Fibroblast of the conjunctiva (primary cell): ENCODE measurements at regions not wholly inside any gene's neighbourhood (a gene's known extent, or its start where the extent isn't known, plus 50 kb on each side); places are given as distances from the start of the nearest gene placed in this dataset.
A peak's percentile ranks its signal among the peaks of the same experiment; 100 is the strongest.

Experiments used
- DNase-seq: peaks from one replicate; pipeline ENCODE4 v3.0.0-alpha.2; 2010; ENCODE audit warnings: low read depth

DNA sequence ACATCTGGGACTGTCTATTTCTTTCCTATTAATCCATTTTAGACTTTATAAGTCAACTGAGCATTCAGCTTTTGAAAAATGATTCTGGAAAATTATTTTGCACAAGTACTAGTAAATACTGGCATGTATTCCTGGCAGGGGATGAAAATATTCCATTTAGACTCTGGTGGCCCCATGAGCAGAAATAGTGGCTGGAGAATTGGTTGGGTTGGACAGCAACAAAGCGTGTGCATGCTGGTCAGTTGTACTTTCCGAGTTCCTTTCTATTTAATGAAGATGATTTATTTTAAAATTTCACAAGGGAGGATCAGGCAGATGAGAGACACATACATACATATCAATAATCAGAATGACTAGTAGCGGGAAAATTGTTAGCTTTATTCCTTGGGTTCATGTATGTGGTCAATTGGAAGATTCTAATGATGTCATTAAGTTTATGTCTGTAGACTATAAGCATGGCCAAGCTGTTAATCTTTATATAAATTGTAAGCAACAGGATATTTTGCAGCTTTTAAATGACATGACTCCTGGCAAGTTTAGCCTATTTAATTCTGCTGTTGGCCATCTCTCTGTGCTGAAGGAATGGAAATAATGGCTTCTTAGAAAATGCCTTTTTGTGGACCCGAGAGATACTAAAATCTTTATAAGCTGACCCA, 541.6 kb downstream of the SLC4A3 start:
- no peak for DNase-seq

DNA sequence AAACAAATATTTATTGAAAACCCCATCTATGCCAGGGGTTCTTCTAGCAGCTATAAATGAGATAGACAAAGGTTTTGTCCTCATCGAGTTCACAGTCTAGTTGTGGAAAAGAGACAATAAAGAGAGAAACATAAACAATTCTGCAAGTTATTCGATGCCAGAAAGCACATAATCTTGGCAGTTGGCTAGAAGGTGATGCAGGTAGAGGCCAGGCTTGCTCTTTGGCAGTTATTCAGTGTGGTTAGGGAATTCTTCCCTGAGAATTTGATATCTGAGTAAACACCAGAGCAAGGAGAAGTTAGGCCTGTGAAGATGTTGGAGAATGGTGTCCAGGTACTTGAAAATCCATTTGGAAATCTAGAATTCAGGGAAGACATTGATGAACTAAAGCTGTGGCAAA, 547.4 kb downstream of the SLC4A3 start:
- DNase-seq, result no peak

DNA sequence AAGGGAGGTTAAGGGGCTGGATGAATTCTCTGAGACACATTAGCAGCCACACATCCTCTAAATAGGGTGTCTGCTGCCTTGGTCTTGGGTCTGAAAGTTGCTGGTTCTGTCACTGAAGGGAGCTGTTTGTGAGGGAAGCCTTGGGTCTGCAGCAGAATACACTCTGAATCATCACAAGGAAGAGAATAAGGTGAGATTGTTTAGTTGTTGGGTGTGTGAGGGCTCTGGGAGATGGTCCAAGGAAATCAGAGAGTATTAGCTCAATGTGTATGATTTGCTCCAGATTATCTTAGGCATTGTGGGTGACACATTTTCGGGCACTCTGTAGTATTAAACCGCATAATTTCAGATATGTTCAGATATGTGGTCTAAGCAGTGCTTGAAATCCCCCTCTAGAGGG, 548.5 kb downstream of the SLC4A3 start:
- no peak for DNase-seq

DNA sequence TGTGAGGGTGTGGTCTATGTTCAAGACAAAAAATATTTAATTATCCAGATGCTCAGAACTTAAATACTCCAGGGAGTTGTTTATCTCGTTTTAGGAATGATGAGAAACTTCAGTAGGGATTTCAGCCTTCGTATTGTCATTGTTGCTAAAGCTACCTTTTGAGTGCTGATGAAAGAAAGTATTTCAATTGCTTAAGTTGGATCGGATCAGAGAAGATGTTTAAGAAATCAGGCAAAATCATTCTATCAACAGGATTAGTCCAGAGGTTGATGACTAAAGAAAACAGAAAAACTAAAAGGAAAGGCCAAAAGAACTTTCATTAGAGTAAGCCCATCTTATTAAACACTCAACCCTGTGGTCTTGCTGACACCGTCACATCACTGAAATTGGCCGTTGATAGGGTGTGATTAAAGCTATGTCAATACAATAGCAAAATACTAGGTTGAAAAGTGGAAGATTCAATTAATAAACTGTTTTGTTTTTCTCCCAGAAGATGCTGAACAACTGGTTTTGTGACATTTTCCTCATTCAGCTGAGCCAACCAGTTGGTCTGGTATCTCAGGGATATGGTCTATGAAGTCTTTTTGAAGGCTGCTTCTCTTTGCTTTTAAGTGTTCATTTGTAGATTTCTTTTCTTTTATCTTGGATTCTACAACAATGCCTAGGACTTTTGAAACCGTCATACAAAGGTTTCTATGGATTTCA, 551.7 kb downstream of the SLC4A3 start:
- DNase-seq, result no peak

DNA sequence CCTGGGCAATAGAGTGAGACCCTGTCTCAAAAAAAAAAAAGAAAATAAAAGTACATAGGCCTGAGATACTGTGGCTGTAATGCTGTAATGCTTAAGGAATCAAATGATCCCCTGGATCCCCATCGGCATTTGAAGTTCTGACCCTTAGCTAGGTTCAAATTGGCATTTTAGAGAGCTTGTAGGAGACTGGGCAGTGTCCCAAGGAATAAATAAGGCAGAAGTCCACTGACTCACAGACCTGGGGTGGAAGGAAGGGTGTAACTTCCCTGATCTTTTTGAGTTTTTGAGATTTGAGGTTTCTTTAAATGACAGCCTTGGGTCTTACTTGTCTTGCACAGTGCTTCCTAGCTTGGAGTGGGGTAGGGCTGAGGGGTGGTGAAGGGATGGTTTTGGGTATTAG, 553.7 kb downstream of the SLC4A3 start:
- no peak for DNase-seq

GRCh38 chr2:220182790-220183189, 555.4 kb downstream of the SLC4A3 start:
- DNase-seq, result no peak

- DNase-seq, result no peak
These were observed 558.4 kb downstream of the SLC4A3 start for GRCh38 chr2:220185766-220186305.

DNA sequence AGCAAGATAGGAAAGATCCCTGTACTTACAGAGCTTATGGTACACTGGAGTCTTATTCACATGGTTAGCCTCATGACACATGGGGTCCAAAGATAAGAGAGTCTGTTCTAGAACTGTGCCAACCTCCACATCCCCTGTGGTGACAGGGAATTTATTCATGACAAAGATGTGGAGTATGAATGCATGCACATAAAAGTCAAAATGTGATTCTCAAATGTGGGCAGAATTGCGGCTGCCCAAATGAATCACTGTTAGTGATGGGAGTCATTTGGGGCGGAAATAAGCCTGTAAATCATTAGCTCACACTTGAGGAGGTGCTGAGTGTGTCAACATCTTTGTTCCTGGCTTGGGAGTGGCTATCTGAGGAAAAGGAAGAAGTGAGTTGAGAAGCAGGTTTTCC, 560.6 kb downstream of the SLC4A3 start:
- DNase-seq, result no peak

GRCh38 chr2:220191031-220191430, 563.6 kb downstream of the SLC4A3 start:
- DNase-seq, result no peak

GRCh38 chr2:220191737-220192136, 564.3 kb downstream of the SLC4A3 start:
- no peak for DNase-seq

DNA sequence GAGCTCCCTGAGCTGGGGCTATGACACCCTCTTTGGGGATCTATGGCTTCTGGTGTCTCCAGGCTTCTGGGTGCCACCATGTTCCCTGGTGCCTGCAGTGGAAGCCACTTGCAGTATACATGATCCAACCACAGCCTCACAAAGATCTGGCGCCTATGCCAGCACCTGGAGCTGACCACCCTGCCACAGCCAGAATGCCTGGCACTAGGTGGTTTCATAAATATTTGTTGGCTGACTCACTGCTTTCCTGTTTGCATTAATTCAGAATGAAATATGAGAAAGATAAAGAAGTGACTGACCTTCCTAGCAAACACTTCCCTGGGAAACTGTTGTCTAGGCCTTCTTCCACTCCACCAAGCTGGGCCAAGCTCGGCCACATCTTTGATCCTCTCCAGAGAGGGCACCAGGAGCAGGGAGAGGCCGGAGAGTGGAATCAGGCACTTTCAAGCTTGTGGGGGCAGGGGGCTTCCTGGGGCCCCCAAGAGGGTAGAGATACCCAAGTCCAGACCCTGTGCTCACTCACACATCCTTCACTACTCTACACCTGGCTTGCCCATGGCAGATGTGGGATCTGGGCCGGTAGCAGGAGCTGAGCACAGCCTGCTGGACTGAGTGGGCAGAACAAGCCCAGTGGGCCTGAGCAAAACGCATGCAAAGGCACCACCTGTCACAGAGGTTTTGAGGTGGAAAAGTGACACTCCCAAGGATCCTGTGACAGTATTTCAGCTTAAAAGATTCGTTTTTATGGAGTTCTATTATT, 565.7 kb downstream of the SLC4A3 start:
- DNase-seq, result no peak

GRCh38 chr2:220194630-220195584, 567.5 kb downstream of the SLC4A3 start:
- no peak for DNase-seq

DNA sequence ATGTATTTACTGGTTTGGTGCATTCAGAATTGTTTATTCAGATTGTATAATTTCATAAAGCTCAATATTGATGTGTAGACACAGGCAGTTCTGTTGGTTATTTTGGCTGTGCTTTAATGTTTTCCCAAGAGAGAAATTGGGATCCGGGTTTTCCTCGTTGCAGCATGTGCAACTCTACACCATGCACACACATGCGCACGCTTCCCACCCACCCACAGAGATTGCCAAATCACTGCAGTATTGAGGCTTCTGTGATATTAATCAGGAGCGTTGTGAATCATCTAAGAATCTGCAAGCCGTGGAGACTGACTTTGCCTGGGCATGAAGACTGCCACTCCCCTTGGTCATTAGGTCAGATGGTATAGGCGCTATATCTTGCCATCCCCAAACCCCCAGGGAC, 571.5 kb downstream of the SLC4A3 start:
- peak; percentile 82 for DNase-seq

GRCh38 chr2:220202066-220202465, 574.6 kb downstream of the SLC4A3 start:
- no peak for DNase-seq

DNA sequence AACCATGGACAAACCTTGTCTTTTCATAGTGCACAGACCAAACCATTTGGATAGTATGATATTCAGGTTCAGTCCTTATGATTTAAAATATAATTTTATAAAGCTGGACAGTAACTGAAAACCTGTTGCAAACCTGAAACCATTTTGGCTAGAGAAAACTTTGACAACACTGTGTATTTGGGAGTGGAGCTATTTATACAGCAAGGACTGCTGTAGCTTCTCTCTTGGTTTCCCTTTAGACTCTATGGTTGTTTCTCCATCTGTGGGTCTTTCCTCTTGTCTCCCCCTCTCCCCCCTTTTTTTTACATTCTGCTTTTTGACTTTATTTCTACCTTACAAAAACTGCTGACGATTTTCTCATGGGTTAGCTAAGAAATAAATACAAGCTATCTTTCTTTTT, 581.7 kb downstream of the SLC4A3 start:
- no peak for DNase-seq

GRCh38 chr2:220209751-220210150, 582.3 kb downstream of the SLC4A3 start:
- no peak for DNase-seq

DNA sequence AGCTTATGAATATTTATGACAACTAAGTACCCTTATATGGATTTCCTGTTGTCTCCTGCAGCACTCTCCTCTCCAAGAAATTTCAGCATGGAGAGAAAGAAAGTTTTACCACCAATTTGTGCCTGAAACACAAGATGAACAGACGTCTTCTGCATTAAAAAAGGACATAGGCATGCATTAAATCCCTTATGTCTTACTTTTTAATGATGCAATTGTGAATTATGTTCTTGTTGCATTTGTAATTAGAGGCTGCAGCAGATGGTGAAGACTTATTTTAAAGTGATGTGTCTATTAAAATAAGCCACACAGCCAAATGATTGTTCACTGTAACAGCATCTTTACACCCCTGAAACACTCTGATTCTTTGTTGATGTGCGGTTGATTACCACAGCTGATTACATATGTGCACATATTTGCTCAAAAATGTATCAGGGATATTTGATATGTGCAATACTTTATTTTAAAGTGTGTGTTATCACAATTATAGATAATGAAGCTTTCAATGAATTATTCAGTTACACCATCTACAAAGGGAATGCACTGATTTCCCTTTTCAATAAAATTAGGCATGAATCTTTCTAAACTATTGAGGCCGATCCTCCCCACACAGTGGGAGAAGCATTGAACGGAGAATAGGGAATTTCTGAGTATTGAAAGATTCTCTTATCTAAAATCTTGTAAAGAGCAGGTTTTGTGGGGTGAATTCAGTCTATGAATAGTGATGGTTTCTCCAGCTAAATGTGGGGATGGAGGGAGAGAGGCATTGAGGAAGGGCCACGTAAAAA, 585.1 kb downstream of the SLC4A3 start:
- DNase-seq, result no peak

DNA sequence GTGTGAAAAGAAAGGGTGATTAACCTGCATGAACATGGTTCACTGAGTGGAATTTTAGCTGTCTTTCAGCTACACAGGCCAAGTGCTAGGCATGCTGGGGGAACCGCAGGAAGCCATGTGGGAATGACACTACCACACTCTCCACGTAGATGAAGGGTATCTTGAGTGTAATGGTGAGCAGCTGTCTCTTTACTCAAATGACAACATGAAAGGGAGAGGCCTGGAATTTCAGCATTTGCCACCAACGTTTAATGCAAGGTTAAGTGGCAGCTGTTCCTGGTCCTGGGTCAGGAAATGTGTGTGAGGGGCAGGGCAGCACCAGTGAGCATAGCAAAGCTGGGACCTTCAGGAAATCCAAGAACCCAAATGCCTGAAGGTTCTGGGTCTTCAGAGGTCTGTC, 588.4 kb downstream of the SLC4A3 start:
- DNase-seq, result no peak

- DNase-seq, result no peak
These were observed 591.9 kb downstream of the SLC4A3 start for GRCh38 chr2:220219371-220219770.

- no peak for DNase-seq
These were observed 592.6 kb downstream of the SLC4A3 start for GRCh38 chr2:220220009-220220408.

DNA sequence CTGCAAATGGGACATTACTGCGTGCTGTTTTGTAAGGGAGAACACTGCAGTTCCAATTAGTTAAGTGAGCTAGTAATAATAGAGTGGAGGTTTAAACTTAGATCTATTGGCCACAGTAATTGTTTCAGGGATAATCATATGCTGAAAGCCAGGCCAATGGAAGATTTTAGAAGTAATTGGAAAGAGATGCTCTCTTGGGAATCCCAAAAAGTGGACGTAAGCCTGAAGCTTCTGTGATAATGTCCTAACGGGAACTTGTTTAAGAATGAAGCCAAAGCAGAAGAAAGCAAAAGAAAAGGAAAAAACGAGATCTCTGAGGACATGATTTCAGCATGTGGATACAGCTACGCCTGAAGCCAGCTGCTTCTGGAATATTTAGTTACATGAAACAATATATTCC, 594.6 kb downstream of the SLC4A3 start:
- no peak for DNase-seq
